Fibroblast of skin of right quadriceps (primary cell): ENCODE measurements at regions not wholly inside any gene's neighbourhood (a gene's known extent, or its start where the extent isn't known, plus 50 kb on each side); places are given as distances from the start of the nearest gene placed in this dataset.
"Not testable (repeated sequence)": the region's sequence is repeated elsewhere in the genome, so short reads cannot be mapped to it uniquely, and the experiment has no call there.

ENCODE experiments used
- DNase-seq: peaks from one replicate; pipeline ENCODE4 v3.0.0-alpha.2; 2013

- no peak for DNase-seq
Measured at GRCh38 chr6:63441266-63441956, 121.6 kb upstream of the LGSN start.

DNA sequence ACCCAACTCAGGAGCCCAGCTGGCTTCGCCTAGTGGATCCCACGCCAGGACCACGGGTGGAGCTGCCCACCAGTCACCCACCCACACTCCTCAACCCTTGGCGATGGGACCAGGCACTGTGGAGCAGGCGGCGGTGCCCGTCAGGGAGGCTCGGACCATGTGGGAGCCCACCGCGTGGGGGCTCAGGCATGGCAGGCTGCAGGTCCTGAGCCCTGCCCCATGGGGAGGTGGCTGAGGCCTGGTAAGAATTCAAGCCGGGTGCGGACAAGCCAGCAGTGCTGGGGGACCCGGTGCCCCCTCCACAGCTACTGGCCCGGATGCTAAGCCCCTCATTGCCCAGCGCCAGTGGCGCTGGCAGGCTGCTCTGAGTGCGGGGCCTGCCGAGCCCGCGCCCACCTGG lies 123.1 kb upstream of the LGSN start:
- no peak for DNase-seq

- DNase-seq: no peak
Measured at GRCh38 chr6:63444768-63445167, 125.0 kb upstream of the LGSN start.

DNA sequence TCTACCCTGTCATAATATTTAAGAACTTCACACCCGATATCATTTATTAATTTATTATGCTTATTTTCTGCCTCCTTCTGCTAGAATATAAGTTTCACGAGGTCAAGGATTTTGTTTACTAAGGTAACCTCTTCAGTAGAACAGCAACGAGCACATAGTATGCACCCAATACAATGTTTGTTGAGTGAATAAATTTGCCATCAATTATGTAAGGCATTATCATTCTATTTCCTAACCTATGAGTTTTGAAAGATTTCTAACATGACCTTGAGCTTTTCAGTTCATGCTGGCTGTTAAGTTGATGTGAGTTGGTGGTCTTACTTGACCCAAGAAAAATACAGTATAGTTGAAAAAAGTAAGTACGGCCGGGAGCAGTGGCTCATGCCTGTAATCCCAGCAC lies 125.9 kb upstream of the LOC128125822 start:
- DNase-seq: no peak

GRCh38 chr6:63447134-63447533 lies 125.1 kb upstream of the LOC128125822 start:
- DNase-seq: no peak

DNA sequence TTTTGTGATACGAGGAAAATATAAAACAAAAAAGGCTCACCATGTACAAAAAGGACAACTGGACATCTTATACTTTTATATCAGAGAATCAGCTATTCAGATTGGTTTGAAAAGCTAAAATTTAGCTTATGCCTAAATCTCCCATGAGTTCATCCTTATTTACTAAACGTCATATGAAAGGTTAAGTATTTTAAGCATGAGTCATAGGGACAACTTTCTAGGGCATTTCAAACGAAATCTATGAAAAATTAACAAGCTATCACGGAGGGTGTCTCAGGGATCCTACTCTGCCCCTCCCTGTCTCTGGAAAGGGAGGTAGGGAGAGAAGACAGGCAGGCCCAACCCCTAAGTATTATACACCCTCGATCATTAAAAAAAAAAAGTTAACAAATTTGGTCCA lies 124.1 kb upstream of the LOC128125822 start:
- DNase-seq: no peak

- DNase-seq: no peak
Measured at GRCh38 chr6:63449714-63450113, 122.6 kb upstream of the LOC128125822 start.

DNA sequence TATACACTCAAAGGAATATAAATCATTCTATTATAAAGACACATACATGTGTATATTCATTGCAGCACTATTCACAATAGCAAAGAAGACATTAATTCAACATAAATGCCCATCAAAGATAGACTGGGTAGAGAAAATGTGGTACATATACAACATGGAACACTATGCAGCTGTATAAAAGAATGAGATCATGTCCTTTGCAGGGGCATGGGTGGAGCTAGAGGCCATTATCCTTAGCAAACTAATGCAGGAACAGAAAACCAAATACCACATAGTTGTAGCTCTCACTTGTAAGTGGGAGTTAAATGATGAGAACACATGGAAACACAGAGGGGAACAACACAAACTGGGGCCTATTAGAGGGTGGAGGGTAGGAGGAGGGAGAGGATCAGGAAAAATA lies 121.0 kb upstream of the LOC128125822 start:
- no peak for DNase-seq

- no peak for DNase-seq
Measured at GRCh38 chr6:63452125-63452524, 120.2 kb upstream of the LOC128125822 start.

DNA sequence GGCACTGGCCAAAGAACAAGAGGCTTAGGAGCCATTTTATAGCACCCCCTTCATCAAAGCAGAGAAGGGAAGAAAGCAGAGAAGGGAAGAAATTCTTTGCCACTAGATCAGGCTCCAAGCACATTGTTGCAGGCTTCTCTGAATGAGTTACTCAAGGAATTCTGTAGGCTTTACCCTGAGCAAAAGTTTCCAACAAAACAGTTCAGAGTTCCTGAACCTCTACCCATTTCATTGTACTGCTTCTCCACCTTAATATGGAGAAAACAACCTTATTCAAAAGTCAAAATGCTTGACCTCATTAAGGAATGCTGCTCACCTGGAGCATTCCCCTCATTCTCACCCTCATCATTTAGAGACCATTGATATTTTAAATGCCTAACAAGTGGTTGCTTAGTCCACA lies 115.5 kb upstream of the LOC128125822 start:
- no peak for DNase-seq

- no peak for DNase-seq
Measured at GRCh38 chr6:63458480-63459115, 113.7 kb upstream of the LOC128125822 start.

DNA sequence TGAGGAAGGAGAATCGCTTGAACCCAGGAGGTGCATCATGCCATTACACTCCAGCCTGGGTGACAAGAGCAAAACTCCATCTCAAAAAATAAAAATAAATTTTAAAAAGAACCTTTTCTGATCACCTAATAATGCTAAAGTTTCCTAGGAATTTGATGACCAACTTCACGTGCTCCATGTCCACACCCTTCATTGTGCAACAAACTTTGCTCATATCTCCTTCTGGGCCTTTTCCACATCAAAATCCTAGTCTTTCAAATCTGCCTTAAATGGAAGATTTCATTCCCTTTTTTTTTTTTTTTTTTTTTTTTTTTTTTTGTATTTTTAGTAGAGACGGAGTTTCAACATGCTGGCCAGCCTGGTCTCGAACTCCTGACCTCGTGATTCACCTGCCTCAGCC lies 112.5 kb upstream of the LOC128125822 start:
- no peak for DNase-seq

GRCh38 chr6:63460971-63461370 lies 111.3 kb upstream of the LOC128125822 start:
- DNase-seq: no peak

GRCh38 chr6:63464060-63464459 lies 108.2 kb upstream of the LOC128125822 start:
- DNase-seq: no peak

GRCh38 chr6:63465750-63466149 lies 106.5 kb upstream of the LOC128125822 start:
- no peak for DNase-seq

- DNase-seq: no peak
Measured at GRCh38 chr6:63466242-63466733, 106.0 kb upstream of the LOC128125822 start.

- no peak for DNase-seq
Measured at GRCh38 chr6:63467247-63467954, 104.9 kb upstream of the LOC128125822 start.

GRCh38 chr6:63471145-63471544 lies 101.1 kb upstream of the LOC128125822 start:
- not testable (repeated sequence) for DNase-seq

GRCh38 chr6:63471654-63472053 lies 100.6 kb upstream of the LOC128125822 start:
- no peak for DNase-seq

DNA sequence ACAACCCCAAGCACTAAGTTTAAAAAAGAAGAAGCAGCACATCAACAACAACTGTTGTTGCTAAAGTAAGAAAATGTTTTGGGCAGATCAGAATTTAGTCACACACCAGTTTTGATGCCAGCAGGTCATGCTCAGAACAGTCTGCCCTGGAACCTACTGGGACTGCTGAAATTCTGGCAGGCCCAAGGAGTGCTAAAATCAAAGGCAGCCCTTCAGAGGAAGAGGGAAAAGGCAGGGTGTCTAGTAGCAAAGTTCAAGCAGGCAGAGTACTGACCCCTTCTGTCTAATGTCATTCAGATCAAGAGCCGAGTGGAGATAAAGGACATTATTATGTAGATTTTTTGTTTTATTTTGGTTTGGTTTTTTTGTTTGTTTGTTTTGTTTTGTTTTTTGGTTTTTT lies 96.6 kb upstream of the LOC128125822 start:
- DNase-seq: no peak

GRCh38 chr6:63476302-63476701 lies 96.0 kb upstream of the LOC128125822 start:
- no peak for DNase-seq

DNA sequence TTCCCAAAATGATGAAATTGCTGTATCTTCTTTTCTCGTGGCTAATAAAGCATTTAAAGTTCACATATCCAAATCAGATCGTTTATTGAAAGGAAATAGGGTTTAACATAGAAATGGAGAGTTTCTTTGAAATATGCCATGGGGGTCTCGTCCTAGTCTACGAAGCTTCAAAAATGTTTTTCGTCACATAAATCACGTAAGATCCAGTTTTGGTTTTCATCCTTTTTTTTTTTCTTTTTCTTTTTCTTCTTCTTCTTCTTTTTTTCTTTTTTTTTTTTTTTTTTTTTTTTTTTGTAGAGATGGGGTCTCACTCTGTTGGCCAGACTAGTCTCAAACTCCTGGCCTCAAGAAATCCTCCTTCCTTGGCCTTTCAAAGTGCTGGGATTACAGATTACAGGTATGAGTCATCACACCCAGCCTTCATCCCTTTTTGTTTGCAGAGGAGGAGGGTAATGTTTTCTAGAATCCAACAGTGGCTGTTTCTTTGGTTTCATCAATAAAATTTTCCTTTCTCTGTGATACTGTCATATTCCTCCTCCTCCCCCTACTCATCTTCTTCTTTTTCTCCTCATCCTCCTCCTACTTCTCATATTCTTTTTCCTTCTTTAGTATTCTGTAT lies 94.7 kb upstream of the LOC128125822 start:
- no peak for DNase-seq

GRCh38 chr6:63478734-63479133 lies 93.5 kb upstream of the LOC128125822 start:
- DNase-seq: no peak

DNA sequence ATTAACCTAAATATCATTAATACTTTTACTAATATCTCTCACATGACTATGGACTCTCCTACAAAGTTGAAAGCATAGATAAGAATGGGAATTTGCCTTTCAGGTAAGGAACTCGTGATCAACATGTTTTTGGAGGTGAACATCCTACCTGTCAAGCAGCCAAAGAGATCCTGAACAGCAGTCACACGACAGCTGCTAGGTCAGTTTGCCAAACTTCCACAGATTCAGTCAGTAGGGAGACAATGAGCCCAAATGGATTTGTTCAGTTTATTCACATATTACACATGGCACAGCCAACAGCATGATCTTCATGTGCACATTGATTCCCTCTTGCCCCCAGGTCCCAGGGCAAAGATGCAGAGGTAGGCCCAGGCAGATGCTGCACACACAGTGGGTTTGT lies 86.1 kb upstream of the LOC128125822 start:
- DNase-seq: no peak
